ENCODE measurements at regions not wholly inside any gene's neighbourhood (a gene's known extent, or its start where the extent isn't known, plus 50 kb on each side); places are given as distances from the start of the nearest gene placed in this dataset.

- no peak for FAIRE-seq
Observed at GRCh38 chr2:198825534-198825933, 632.2 kb downstream of the SATB2 start.

GRCh38 chr2:198817536-198817935 lies 640.2 kb downstream of the SATB2 start:
- TF ChIP-seq POLR2A (IDR thresholded peaks at IDR 0.05; ENCODE audit: low read depth, low read length) = no peak
- no peak for TF ChIP-seq GATA2 (IDR thresholded peaks at IDR 0.05; ENCODE audit: insufficient read depth, insufficient read length, low read depth, low read length)
- Histone ChIP-seq H3K36me3 (ENCODE audit: control insufficient read depth in 2 of 2, extremely low read depth in 1 of 2, insufficient read depth in 2 of 2, low read length in 2 of 2) (no peaks in the 10 kb centered on the region), H3K9me3 (replicated peaks; ENCODE audit: control insufficient read depth, insufficient read depth, low read length) (no peaks in the 10 kb centered on the region), H3K27ac (ENCODE audit: insufficient read depth, low read depth, low read length) (no peak overlapping the region), H3K27me3 (ENCODE audit: control insufficient read depth in 2 of 2, insufficient read depth in 2 of 2, low read length in 2 of 2) (no peaks in the 10 kb centered on the region), H3K4me1 (ENCODE audit: control insufficient read depth, extremely low read depth, insufficient read depth, low read length) (no peaks in the 10 kb centered on the region), H3K9me1 (replicated peaks; ENCODE audit: control insufficient read depth, extremely low read depth, insufficient read depth, low read length) (no peaks in the 10 kb centered on the region), H4K20me1 (replicated peaks; ENCODE audit: control insufficient read depth, extremely low read depth, insufficient read depth, low read length) (no peaks in the 10 kb centered on the region), H2AFZ (ENCODE audit: low read depth, low read length) (no peak overlapping the region), H3K4me2 (ENCODE audit: insufficient read depth, low read length) (no peak overlapping the region), H3K79me2 (ENCODE audit: control insufficient read depth, insufficient read depth, low read length) (no peaks in the 10 kb centered on the region), H3K9ac (replicated peaks; ENCODE audit: extremely low read depth, insufficient read depth, low read length) (no peak overlapping the region), H3K4me3 (replicated peaks in 1 of 3; ENCODE audit: insufficient read depth in 1 of 3, low read depth in 1 of 3, low read length in 3 of 3) (no peak overlapping the region)
- BruUV-seq (replicated peaks) = no TSS peak
- ChIA-PET CTCF (no interaction called here), POLR2A (no interaction called here)
- DNase-seq (ENCODE audit: low read depth, low spot score) = no peak
- FAIRE-seq = no peak
- dilution Hi-C loops (cut with MboI; ENCODE audit: extremely low pct_ligation_motif_present, low sequenced_read_pairs) (no loop called here), intact Hi-C loops (cut with micrococcal nuclease) (no loop called here)

More at GRCh38 chr2:198825534-198825933, 632.2 kb downstream of the SATB2 start:
- intact Hi-C loops (cut with micrococcal nuclease) = no loop called here
- no peak for DNase-seq (ENCODE audit: low read depth, low spot score)
- H3K79me2 ChIP-seq (ENCODE audit: control insufficient read depth, insufficient read depth, low read length) = no peaks in the 10 kb centered on the region
- no peak overlapping the region for H3K4me3 ChIP-seq (replicated peaks in 1 of 3; ENCODE audit: insufficient read depth in 1 of 3, low read depth in 1 of 3, low read length in 3 of 3)
- no peak overlapping the region for H3K27ac ChIP-seq (ENCODE audit: insufficient read depth, low read depth, low read length)
- CTCF ChIA-PET = no interaction called here
- H3K9ac ChIP-seq (replicated peaks; ENCODE audit: extremely low read depth, insufficient read depth, low read length) = no peak overlapping the region
- no TSS peak for BruUV-seq (replicated peaks)
- H3K36me3 ChIP-seq (ENCODE audit: control insufficient read depth in 2 of 2, extremely low read depth in 1 of 2, insufficient read depth in 2 of 2, low read length in 2 of 2) = no peaks in the 10 kb centered on the region
- H3K9me3 ChIP-seq (replicated peaks; ENCODE audit: control insufficient read depth, insufficient read depth, low read length) = no peaks in the 10 kb centered on the region
- no peaks in the 10 kb centered on the region for H4K20me1 ChIP-seq (replicated peaks; ENCODE audit: control insufficient read depth, extremely low read depth, insufficient read depth, low read length)
- TF ChIP-seq POLR2A (IDR thresholded peaks at IDR 0.05; ENCODE audit: low read depth, low read length) = no peak
- TF ChIP-seq GATA2 (IDR thresholded peaks at IDR 0.05; ENCODE audit: insufficient read depth, insufficient read length, low read depth, low read length) = no peak
- TF ChIP-seq MAX (IDR thresholded peaks at IDR 0.05; ENCODE audit: insufficient read depth, insufficient read length) = no peak
- no peak for TF ChIP-seq FOS (IDR thresholded peaks at IDR 0.05; ENCODE audit: borderline replicate concordance, insufficient read depth, low read length)
- no peak for TF ChIP-seq POLR2AphosphoS5 (IDR thresholded peaks at IDR 0.05; ENCODE audit: insufficient read depth, low read depth, low read length)
- TF ChIP-seq MYC (IDR thresholded peaks at IDR 0.05; ENCODE audit: low read depth, low read length) = no peak
- no peak for TF ChIP-seq JUN (IDR thresholded peaks at IDR 0.05; ENCODE audit: borderline replicate concordance, insufficient read depth, insufficient read length, low read depth)
- TF ChIP-seq EZH2 (IDR thresholded peaks at IDR 0.05; ENCODE audit: borderline replicate concordance, low read depth, low read length, severe bottlenecking) = no peak
- dilution Hi-C loops (cut with MboI; ENCODE audit: extremely low pct_ligation_motif_present, low sequenced_read_pairs) = no loop called here
- H2AFZ ChIP-seq (ENCODE audit: low read depth, low read length) = no peak overlapping the region
- POLR2A ChIA-PET = no interaction called here
- no peaks in the 10 kb centered on the region for H3K9me1 ChIP-seq (replicated peaks; ENCODE audit: control insufficient read depth, extremely low read depth, insufficient read depth, low read length)
- no peaks in the 10 kb centered on the region for H3K27me3 ChIP-seq (ENCODE audit: control insufficient read depth in 2 of 2, insufficient read depth in 2 of 2, low read length in 2 of 2)
- no peak overlapping the region for H3K4me2 ChIP-seq (ENCODE audit: insufficient read depth, low read length)
- H3K4me1 ChIP-seq (ENCODE audit: control insufficient read depth, extremely low read depth, insufficient read depth, low read length) = no peaks in the 10 kb centered on the region
